GM12874 (cell line): ENCODE measurements at regions not wholly inside any gene's neighbourhood (a gene's known extent, or its start where the extent isn't known, plus 50 kb on each side); places are given as distances from the start of the nearest gene placed in this dataset.

Source experiments
- TF ChIP-seq, protein P1 (sequence below): IDR thresholded peaks from 2 replicates; pipeline ENCODE4 v1.5.1; 2011; ENCODE audit warnings: low read depth, mild to moderate bottlenecking, control low read depth, low read length, moderate library complexity; ENCODE audit not compliant: insufficient read depth

DNA sequence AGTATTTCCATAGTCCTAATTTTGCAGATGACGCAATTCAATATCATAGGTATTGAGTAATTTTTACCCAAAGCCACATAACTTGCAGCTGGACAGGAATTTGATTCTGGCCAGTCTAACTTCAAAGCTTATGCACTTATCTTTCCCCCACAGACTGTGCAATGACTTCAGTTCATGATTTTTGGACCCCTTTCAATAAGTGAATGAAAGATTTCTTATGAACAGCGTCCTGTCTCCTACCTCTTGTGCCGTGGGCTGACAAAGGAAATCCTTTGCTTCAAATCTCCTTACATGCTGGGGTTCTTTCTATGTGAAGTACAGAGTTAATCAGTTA lies 217.7 kb upstream of the KIRREL3 start:
- TF ChIP-seq, protein P1, sequence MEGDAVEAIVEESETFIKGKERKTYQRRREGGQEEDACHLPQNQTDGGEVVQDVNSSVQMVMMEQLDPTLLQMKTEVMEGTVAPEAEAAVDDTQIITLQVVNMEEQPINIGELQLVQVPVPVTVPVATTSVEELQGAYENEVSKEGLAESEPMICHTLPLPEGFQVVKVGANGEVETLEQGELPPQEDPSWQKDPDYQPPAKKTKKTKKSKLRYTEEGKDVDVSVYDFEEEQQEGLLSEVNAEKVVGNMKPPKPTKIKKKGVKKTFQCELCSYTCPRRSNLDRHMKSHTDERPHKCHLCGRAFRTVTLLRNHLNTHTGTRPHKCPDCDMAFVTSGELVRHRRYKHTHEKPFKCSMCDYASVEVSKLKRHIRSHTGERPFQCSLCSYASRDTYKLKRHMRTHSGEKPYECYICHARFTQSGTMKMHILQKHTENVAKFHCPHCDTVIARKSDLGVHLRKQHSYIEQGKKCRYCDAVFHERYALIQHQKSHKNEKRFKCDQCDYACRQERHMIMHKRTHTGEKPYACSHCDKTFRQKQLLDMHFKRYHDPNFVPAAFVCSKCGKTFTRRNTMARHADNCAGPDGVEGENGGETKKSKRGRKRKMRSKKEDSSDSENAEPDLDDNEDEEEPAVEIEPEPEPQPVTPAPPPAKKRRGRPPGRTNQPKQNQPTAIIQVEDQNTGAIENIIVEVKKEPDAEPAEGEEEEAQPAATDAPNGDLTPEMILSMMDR: no peak

DNA sequence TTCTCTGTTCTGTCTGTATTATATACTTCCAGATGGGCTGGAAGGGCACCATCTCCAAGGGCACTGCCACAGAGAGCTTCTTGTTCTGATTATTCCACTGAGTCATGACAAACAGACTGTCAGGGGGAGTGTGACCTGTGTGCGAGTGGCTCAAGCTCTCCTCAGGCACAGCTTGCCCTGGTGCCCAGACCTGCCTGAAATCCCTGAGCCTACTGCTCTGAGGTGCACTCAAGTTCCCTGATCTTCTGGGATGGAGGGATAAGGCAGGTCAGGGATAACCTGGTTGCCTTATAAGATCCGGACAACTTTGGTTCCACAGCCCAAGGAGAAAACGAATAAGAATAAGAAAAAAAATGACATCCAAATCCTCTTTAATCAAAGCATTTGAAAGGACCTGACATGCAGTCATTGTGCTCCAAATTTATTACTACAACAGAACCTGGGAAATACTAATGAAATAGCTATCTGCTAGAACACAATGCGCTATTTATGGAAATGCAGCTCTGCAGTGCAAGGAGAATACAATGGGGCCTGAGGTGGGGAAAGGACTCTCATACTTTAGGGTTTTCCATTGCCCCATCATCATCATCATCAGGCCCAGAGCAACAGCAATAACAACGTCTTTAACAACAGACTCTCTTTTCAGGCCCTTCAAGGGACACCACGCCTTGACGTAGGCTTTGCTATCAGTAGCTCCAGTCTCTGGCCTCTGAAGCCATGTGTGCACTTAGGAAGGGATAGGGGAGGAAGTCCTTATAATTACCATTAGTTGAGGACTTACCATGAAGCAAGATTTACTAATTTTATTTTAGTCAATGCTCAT lies 217.1 kb upstream of the KIRREL3 start:
- TF ChIP-seq, protein P1: no peak

DNA sequence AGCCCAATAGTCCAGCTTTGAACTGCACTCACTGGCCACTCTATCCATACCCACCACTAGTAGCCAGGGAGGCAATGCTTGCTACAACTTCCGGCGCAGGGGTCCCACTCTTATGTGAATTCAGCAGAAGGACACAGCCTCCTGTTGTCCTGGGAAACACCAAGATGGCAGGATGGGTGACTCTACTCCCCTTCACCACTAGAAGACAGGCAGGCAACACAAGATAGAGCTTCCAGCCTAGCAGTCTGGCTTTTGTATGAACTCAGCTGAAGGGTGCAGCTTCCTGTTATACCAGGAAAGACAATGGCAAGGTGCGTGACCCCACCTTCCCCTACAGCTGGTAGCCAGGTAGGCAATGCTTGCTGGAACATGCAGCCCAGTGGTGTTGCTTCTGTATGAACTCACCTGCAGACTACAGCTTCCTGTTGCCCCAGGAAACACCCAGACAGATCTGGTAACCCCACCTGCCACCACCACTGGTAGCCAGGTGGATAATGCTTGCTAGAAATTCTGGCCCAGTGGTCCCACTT lies 205.2 kb upstream of the KIRREL3 start:
- TF ChIP-seq, protein P1: no peak

DNA sequence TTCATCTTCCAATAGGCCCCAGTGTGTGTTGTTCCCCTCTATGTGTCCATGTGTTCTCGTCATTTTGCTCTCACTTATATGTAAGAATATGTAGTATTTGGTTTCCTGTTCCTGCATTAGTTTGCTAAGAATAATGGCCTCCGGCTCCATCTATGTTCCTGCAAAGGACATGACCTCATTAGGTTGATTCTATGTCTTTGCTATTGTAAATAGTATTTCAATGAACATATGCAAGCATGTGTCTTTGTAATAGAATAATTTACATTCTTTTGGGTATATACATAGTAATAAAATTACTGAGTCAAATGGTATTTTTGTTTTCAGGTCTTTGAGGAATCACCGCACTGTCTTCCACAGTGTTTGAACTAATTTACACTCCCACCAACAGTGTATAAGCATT lies 202.9 kb upstream of the KIRREL3 start:
- TF ChIP-seq, protein P1: no peak

DNA sequence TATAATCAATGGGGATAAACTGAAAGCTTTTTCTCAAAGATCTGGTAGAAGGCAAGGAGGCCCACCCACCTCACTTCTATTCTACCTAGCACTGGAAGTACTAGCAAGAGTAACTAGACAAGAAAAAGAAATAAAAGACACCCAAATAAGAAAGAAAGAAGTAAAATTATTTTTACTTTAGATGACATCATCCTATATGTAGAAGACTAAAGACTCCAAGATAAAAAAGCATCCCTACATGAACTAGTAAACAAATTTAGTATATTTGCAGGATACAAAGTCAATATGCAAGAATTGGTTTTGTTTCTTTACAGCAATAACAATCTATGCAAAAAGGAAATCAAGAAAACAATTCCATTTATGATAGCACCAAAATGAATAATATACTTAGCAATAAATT lies 201.5 kb upstream of the KIRREL3 start:
- TF ChIP-seq, protein P1: no peak

DNA sequence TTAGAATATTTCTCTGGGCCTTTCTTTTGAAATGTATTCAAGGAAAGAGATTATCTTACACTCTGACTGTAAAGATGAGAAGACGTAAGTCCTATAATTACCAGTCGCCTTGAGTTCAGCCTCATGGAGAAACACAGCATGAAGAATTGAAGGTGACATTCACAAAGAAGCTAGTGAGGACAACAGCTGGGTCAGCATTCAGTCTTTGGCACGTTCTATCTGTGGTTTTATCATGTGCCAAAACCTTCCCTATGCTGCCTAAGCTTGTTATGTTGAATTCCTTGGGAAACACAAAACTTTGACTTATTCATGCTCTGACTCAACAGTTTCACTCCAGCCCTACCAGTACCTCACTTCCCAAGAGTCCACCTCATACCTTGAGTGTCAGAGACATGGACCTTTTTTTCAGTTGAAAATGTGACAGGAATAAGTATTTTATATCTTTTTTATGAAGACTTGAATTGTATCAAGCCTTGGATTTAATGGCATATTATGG lies 198.8 kb upstream of the KIRREL3 start:
- TF ChIP-seq, protein P1: no peak

DNA sequence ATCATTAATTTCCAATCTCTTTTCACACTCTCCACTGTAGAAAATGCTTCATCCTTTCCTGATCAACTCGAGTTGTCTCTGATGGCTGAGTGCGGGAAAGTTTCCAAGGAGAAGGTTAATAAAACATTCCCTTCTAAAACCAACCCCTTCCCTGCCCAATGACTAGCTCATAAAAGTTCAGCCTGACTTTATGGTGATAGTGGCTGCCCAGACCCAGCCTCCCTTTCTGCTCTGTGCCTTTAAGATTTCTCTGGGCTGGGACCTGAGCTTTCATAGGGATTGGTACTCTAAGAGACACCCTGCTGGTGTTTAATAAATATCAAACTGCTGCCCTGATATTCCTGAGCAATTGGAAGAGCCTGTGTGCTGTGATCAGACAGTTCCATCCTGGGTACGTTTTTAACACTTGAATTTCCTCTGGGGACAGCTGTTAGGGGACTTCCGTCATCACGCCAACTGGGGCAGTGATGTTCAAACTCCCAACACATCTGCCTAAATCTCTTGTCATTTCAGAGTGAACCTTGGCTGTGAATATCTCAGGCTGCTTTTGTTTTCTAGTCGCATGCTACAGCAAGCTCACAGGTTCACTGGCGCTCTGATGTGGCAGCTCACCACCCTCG lies 195.0 kb upstream of the KIRREL3 start:
- TF ChIP-seq, protein P1: no peak
